Type B pancreatic cell (in vitro differentiated cells): ENCODE measurements at regions not wholly inside any gene's neighbourhood (a gene's known extent, or its start where the extent isn't known, plus 50 kb on each side); places are given as distances from the start of the nearest gene placed in this dataset.

Experiments used
- DNase-seq: peaks from one replicate; pipeline ENCODE4 v3.0.0; 2021; ENCODE audit warnings: mixed read lengths; ENCODE audit not compliant: unreplicated experiment; ENCODE audit errors: extremely low spot score
- H3K27ac Mint-ChIP-seq: 2 replicates; pipeline ENCODE4 v1.8.0; 2021; ENCODE audit warnings: mild to moderate bottlenecking, mixed read lengths
- H3K27me3 Mint-ChIP-seq: 2 replicates; pipeline ENCODE4 v1.8.0; 2021; ENCODE audit warnings: mixed read lengths
- H3K36me3 Mint-ChIP-seq: 2 replicates; pipeline ENCODE4 v1.8.0; 2021; ENCODE audit warnings: mixed read lengths
- H3K4me1 Mint-ChIP-seq: one replicate; pipeline ENCODE4 v1.8.0; 2021; ENCODE audit warnings: mixed read lengths; ENCODE audit not compliant: unreplicated experiment
- H3K4me3 Mint-ChIP-seq: 2 replicates; pipeline ENCODE4 v1.8.0; 2021; ENCODE audit warnings: mild to moderate bottlenecking, mixed read lengths
- H3K9me3 Mint-ChIP-seq: 2 replicates; pipeline ENCODE4 v1.8.0; 2021; ENCODE audit warnings: mixed read lengths
- CTCF ChIP-seq: fragments of 200-600 bp; sonication (generic); conservative IDR thresholded peaks from 2 replicates; pipeline ENCODE4 v1.5.0; 2021; ENCODE audit warnings: antibody characterized with exemption, mild to moderate bottlenecking

DNA sequence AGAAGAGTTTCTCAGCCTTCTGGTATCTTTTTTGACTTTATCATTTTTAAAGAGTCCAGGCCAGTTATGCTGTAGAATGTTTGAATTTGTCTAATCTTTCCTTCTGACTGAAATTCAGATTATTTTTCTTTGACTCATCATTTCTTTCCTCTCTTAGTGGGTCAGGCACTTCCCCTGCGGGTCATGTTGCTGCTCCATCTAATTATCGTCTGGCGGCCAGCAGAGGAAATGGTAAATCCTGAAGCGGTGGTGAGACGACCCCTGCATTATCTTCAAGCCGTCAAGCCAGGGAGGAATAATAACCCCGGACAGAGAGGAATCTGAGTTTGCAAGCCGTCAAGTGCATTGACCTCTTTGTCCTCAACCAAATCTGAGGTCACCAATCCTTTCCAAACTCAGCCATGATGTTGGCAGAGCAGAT is 102.1 kb downstream of the ADSS2 start:
- DNase-seq = no peak
- H3K4me1 Mint-ChIP-seq = peaks cover 44% of the 10 kb centered on the region
- H3K27me3 Mint-ChIP-seq = no peaks in the 10 kb centered on the region
- H3K4me3 Mint-ChIP-seq = no peak overlapping the region
- no peak for TF ChIP-seq CTCF
- H3K27ac Mint-ChIP-seq = no peak overlapping the region
- no peaks in the 10 kb centered on the region for H3K36me3 Mint-ChIP-seq
- H3K9me3 Mint-ChIP-seq = peaks cover 10% of the 10 kb centered on the region

DNA sequence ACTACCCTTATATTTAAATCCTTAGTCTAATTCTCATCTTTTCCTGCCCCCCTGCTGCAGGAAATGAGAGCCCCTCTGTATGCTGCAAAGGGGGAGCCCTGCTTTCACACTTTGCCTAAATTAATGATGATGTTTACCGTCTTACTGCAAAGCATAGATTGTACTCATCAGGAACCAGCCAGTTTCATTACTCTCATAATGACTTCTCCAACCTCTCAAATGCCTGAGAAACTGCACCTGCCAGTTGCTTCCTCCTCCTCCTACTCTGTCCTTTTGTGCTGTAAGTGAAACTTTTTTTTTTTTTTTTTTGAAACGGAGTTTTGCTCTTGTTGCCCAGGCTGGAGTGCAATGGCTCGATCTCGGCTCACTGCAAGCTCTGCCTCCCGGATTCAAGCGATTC is 101.7 kb downstream of the ADSS2 start:
- Mint-ChIP-seq H3K27ac (no peak overlapping the region), H3K4me1 (peaks cover 44% of the 10 kb centered on the region), H3K4me3 (no peak overlapping the region), H3K9me3 (peaks cover 10% of the 10 kb centered on the region), H3K36me3 (no peaks in the 10 kb centered on the region), H3K27me3 (no peaks in the 10 kb centered on the region)
- DNase-seq = no peak
- no peak for TF ChIP-seq CTCF

DNA sequence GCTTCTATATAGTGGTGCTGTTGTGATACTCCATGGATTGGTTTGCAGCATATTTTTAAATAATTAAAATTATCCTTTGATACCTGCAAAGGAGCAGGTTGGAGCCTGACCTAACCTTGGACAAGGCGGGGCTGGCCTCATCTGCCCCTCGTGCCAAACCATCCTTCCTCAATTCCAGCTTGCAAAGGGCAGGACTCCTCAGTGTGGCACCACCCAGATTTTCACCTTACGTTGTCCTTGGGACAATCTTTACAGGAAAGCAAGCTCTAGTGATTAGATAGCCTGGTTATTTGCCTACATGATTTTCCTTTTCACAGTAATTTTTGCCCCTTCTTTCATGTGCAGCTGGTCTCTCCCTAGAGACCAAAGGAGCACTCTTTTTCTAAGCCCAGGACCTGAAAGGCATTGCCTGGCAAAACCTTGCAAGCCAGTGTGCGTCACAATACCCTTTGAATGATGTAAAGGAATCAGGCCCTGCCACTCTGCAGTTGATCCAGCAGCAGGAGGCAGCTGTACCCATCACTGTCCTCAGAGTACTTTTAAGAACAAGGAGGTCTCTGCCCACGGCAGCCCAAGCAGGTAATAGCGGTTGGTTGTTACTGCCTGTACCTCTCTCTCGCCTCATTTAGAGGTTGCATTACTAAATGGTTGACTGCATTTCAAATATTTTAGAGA is 99.4 kb downstream of the ADSS2 start:
- DNase-seq = no peak
- H3K27me3 Mint-ChIP-seq = no peaks in the 10 kb centered on the region
- H3K36me3 Mint-ChIP-seq = no peaks in the 10 kb centered on the region
- no peak for TF ChIP-seq CTCF
- peaks cover 10% of the 10 kb centered on the region for H3K9me3 Mint-ChIP-seq
- H3K4me1 Mint-ChIP-seq = peaks cover 40% of the 10 kb centered on the region
- H3K4me3 Mint-ChIP-seq = no peak overlapping the region
- H3K27ac Mint-ChIP-seq = peak overlapping the region; percentile 61

DNA sequence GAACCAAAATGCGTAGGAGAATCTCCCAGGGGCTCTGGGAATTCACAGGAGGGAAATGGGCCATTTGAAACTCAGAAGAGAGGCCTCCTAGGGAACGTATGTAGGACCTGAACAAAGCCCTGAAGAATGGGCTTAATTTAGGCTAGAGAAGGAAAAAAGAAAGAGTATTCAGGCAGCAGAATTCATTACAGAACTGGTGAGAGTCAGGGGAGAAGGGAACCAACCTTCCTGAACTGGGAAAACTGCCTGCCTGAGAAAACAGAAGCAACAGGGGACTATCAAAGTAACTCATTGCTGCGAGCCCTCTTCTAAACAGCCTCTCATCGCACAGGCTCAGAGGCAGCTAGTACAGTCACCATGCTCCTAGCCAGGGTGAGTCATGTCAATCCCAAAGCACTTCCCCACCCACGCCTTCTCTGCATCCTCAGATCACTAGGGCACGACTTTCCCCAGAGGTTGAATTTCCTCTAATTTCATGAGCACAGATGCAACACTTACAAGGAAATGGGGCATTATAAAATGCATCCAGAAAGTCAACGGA is 98.1 kb downstream of the ADSS2 start:
- Mint-ChIP-seq H3K9me3 (peaks cover 10% of the 10 kb centered on the region), H3K4me3 (peak overlapping the region; percentile 56), H3K36me3 (no peaks in the 10 kb centered on the region), H3K27me3 (no peaks in the 10 kb centered on the region), H3K4me1 (peaks cover 40% of the 10 kb centered on the region), H3K27ac (peak overlapping the region; percentile 82)
- no peak for DNase-seq
- no peak for TF ChIP-seq CTCF

DNA sequence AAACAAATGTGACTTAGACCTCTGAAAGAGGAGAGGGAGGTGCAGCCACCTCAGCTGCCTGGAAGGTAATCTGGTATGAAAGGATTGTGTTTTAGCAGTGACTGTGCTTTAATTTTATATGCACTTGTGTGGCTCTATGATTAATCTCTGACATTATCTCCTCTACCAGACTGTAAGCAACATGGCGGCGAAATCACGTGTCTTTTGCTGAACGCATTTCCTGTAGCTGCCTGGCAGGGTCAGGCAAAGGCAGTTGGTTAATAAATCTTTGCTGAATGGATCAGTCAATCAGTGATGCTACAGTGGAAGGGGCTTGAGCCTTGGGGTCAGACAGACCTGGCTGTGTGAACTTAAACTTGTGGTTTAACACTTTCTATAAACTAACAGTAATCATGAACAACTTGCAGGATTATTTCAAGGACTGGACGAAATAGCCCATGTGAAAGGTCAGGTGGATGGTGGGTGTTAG is 96.9 kb downstream of the ADSS2 start:
- Mint-ChIP-seq H3K4me1 (peaks cover 28% of the 10 kb centered on the region), H3K36me3 (no peaks in the 10 kb centered on the region), H3K27me3 (no peaks in the 10 kb centered on the region), H3K27ac (no peak overlapping the region), H3K9me3 (peaks cover 9% of the 10 kb centered on the region), H3K4me3 (no peak overlapping the region)
- no peak for DNase-seq
- no peak for TF ChIP-seq CTCF
